ENCODE measurements at regions not wholly inside any gene's neighbourhood (a gene's known extent, or its start where the extent isn't known, plus 50 kb on each side); places are given as distances from the start of the nearest gene placed in this dataset.

DNA sequence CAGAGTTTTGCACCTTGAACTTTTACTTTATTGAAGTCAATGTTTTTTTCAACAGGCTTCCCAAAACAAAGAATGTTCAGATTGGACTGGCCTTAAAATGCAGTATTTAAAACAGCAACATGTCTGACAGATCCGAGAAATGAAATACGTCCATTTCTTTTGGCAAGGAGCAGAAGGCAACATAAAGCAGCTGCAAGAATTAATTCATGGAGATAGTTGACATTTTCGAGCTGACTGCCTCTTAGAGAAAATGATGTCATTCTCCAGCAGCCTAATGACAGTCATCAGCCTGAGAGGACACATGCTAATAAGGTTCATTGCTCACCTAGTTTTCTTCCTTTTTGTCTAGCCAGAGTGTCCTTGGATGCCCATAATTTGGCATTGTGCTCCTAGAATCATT, 232.2 kb upstream of the SEMA6A start:
- no peak for DNase-seq (ENCODE audit: low read depth)
- no peak overlapping the region for H3K4me3 ChIP-seq (ENCODE audit: control insufficient read depth, low read depth, low read length)
- TF ChIP-seq, protein P1, sequence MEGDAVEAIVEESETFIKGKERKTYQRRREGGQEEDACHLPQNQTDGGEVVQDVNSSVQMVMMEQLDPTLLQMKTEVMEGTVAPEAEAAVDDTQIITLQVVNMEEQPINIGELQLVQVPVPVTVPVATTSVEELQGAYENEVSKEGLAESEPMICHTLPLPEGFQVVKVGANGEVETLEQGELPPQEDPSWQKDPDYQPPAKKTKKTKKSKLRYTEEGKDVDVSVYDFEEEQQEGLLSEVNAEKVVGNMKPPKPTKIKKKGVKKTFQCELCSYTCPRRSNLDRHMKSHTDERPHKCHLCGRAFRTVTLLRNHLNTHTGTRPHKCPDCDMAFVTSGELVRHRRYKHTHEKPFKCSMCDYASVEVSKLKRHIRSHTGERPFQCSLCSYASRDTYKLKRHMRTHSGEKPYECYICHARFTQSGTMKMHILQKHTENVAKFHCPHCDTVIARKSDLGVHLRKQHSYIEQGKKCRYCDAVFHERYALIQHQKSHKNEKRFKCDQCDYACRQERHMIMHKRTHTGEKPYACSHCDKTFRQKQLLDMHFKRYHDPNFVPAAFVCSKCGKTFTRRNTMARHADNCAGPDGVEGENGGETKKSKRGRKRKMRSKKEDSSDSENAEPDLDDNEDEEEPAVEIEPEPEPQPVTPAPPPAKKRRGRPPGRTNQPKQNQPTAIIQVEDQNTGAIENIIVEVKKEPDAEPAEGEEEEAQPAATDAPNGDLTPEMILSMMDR (IDR thresholded peaks at IDR 0.05; ENCODE audit: control insufficient read depth, insufficient read depth, low read depth, low read length, missing control alignments): no peak

DNA sequence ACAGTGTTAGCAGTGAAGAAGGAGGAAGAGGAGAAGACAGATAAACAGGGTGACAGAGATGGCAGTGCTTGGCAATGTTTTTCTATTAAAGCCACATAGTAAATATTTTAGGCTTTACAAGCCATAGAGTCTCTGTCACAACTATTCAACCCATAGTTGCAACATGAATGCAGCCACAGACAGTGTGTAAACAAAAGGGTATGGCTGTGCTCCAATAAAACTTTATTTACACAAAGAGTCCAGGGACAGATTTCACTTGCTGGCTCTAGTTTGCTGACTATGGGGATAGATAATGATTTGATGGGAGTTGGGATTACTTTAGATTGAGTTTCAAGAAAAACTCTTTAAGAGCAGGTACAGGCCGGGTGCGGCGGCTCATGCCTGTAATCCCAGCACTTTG, 224.8 kb upstream of the SEMA6A start:
- TF ChIP-seq, protein P1 (IDR thresholded peaks at IDR 0.05; ENCODE audit: control insufficient read depth, insufficient read depth, low read depth, low read length, missing control alignments): no peak
- DNase-seq (ENCODE audit: low read depth): no peak
- no peak overlapping the region for H3K4me3 ChIP-seq (ENCODE audit: control insufficient read depth, low read depth, low read length)

DNA sequence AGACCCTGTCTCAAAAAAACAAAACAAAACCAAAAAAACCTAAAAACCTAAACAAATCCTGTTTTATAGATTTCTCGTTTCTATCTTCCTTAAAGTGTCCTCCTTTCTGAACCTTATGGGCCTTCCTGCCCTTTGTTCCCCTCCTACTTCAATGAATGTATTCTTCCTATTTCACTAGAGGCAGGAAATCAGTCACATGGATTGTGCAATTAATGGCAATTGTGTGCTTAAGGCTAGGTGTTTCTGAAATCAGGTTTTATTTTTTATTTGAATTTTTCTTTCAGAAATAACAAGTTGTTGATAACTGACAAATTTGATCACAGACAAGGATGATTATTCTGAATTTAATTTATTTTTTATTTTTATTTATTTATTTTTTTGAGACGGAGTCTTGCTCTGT, 220.6 kb upstream of the SEMA6A start:
- DNase-seq (ENCODE audit: low read depth): no peak
- no peak overlapping the region for H3K4me3 ChIP-seq (ENCODE audit: control insufficient read depth, low read depth, low read length)
- TF ChIP-seq, protein P1 (IDR thresholded peaks at IDR 0.05; ENCODE audit: control insufficient read depth, insufficient read depth, low read depth, low read length, missing control alignments): no peak

DNA sequence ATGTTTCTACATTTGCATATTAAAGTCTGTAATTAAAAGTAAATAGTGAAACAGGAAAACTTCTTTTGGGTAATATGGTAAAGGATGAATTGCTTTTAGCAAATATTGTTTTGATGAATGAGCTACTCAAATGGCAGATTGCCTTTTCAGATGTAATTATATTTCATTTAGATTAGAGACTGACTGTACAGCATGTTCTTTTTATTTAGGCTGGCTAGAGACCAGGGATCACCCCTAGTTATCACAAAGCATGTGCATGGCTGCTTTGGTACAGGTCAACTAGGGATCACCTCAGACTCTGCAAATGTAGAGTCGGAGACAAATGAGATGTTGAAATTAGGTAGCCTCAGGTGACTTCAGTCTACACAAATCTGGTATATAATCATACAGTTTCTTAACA, 214.9 kb upstream of the SEMA6A start:
- no peak for DNase-seq (ENCODE audit: low read depth)
- no peak overlapping the region for H3K4me3 ChIP-seq (ENCODE audit: control insufficient read depth, low read depth, low read length)
- TF ChIP-seq, protein P1 (IDR thresholded peaks at IDR 0.05; ENCODE audit: control insufficient read depth, insufficient read depth, low read depth, low read length, missing control alignments): no peak

DNA sequence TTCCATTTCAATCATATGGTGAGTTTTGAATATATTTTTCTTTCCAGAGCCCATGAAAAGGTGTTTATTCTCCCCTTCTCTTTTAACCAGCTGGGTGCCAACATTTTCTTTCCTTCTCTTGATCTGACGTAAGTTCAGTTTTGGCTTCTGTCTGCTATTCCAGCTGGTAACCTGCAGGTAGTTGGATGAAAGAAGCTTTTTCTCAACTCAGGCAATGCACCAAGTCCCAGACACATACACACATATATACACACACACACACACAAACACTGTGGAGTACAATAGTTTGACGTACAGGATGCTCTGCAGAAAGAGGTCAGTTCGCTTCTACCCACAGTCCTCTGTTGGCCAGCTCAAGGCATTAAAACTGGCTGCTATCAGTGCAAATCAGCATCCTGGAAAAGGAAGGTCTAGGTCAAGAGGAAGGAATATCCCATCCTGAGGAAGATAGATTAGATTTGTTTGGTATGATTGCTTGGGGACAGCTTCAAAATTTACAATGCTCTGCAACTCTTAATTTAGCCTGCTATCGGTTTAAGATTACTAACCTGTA, 214.3 kb upstream of the SEMA6A start:
- TF ChIP-seq, protein P1 (IDR thresholded peaks at IDR 0.05; ENCODE audit: control insufficient read depth, insufficient read depth, low read depth, low read length, missing control alignments): no peak
- no peak for DNase-seq (ENCODE audit: low read depth)
- no peak overlapping the region for H3K4me3 ChIP-seq (ENCODE audit: control insufficient read depth, low read depth, low read length)

DNA sequence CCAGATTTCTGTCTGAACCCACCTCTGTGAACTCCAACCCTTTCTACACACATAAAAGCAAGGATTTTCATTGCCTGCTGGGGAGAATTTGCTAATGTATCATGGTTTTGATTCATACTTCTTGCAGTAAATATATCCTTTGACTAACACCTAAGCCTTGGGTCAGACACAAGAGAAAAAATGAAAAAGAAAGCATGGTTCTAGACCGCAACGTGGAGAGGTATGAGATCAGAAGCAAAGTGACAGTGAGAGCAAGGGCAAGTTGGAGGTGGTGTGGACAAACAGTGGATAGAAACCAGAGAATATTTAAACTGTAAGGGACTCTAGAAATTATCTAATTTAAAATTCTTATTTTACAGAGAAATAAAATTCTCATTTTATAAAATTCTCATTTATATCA, 212.9 kb upstream of the SEMA6A start:
- TF ChIP-seq, protein P1 (IDR thresholded peaks at IDR 0.05; ENCODE audit: control insufficient read depth, insufficient read depth, low read depth, low read length, missing control alignments): no peak
- H3K4me3 ChIP-seq (ENCODE audit: control insufficient read depth, low read depth, low read length): no peak overlapping the region

DNA sequence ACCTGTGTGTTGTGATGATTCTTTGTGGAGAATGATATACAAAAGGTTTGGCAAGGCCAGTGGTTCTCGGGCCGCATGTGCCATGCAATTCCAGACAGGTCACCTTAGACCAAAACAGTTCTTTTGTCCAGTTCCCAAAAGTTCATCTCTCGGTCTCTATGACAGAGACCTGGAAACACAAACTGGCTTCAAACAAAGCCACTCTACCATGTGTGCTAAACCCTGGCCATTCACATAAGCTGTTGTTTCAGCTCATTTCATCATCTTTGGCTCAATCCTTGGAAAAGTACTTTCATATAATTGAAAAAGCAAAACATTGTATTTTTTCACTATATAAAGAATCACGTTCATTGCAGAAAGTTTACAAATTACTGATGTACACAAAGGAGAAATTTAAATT, 210.5 kb upstream of the SEMA6A start:
- H3K4me3 ChIP-seq (ENCODE audit: control insufficient read depth, low read depth, low read length): no peak overlapping the region
- TF ChIP-seq, protein P1 (IDR thresholded peaks at IDR 0.05; ENCODE audit: control insufficient read depth, insufficient read depth, low read depth, low read length, missing control alignments): no peak
- no peak for DNase-seq (ENCODE audit: low read depth)

More for the DNA sequence above, 212.9 kb upstream of the SEMA6A start:
- DNase-seq (ENCODE audit: low read depth): no peak
